HepG2 (cell line): ENCODE measurements at regions not wholly inside any gene's neighbourhood (a gene's known extent, or its start where the extent isn't known, plus 50 kb on each side); places are given as distances from the start of the nearest gene placed in this dataset.

Experiments used
- ATM ChIP-seq: fragments of 450-650 bp; IDR thresholded peaks from 2 replicates; pipeline ENCODE4 v1.7.1; 2017; ENCODE audit warnings: mild to moderate bottlenecking, borderline replicate concordance
- DMAP1 ChIP-seq: IDR thresholded peaks from 2 replicates; pipeline ENCODE4 v1.6.1; 2016
- HMGA1 ChIP-seq: sonication (generic); formaldehyde crosslinking; conservative IDR thresholded peaks from 2 replicates; pipeline ENCODE4 v1.4.0; 2020; ENCODE audit warnings: missing genetic modification reagents
- TEAD3 ChIP-seq: optimal IDR thresholded peaks from 2 replicates; pipeline ENCODE3; 2016; ENCODE audit warnings: borderline replicate concordance
- ZFP36L1 ChIP-seq: sonication (generic); formaldehyde crosslinking; IDR thresholded peaks from 2 replicates; pipeline ENCODE4 v1.8.0; 2022; ENCODE audit warnings: mild to moderate bottlenecking, missing genetic modification reagents, moderate library complexity
- ZNF543 ChIP-seq: sonication (generic); formaldehyde crosslinking; IDR thresholded peaks from 2 replicates; pipeline ENCODE4 v1.4.0; 2020; ENCODE audit warnings: mild to moderate bottlenecking, missing genetic modification reagents
- TF ChIP-seq, protein P1 (sequence below): sonication (generic); formaldehyde crosslinking; IDR thresholded peaks from 2 replicates; pipeline ENCODE4 v1.4.0; 2020; ENCODE audit warnings: mild to moderate bottlenecking, missing genetic modification reagents
- TF ChIP-seq, protein P2 (sequence below): sonication (generic); formaldehyde crosslinking; IDR thresholded peaks from 2 replicates; pipeline ENCODE4 v1.5.1; 2020; ENCODE audit warnings: mild to moderate bottlenecking, missing genetic modification reagents

DNA sequence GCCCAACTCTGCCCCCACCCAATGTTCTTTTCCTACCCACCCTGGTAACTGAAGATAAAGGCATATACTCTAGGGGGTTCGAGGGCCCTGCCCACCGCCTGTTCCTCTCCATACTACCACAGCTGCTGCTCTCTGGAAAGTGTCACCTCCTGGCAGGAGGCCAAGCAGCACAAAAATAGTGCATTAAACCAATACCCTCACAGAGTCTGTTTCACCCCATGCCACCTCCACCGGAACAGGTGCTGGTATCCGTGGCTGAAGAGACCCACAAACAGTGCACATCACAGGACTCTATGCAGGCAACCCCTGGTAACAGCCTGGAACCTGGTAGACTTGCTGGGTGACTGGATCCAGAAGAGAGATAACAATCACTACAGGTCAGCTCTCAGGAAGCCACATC is 85.1 kb upstream of the CTSO start (continued):
- TF ChIP-seq, protein P1, sequence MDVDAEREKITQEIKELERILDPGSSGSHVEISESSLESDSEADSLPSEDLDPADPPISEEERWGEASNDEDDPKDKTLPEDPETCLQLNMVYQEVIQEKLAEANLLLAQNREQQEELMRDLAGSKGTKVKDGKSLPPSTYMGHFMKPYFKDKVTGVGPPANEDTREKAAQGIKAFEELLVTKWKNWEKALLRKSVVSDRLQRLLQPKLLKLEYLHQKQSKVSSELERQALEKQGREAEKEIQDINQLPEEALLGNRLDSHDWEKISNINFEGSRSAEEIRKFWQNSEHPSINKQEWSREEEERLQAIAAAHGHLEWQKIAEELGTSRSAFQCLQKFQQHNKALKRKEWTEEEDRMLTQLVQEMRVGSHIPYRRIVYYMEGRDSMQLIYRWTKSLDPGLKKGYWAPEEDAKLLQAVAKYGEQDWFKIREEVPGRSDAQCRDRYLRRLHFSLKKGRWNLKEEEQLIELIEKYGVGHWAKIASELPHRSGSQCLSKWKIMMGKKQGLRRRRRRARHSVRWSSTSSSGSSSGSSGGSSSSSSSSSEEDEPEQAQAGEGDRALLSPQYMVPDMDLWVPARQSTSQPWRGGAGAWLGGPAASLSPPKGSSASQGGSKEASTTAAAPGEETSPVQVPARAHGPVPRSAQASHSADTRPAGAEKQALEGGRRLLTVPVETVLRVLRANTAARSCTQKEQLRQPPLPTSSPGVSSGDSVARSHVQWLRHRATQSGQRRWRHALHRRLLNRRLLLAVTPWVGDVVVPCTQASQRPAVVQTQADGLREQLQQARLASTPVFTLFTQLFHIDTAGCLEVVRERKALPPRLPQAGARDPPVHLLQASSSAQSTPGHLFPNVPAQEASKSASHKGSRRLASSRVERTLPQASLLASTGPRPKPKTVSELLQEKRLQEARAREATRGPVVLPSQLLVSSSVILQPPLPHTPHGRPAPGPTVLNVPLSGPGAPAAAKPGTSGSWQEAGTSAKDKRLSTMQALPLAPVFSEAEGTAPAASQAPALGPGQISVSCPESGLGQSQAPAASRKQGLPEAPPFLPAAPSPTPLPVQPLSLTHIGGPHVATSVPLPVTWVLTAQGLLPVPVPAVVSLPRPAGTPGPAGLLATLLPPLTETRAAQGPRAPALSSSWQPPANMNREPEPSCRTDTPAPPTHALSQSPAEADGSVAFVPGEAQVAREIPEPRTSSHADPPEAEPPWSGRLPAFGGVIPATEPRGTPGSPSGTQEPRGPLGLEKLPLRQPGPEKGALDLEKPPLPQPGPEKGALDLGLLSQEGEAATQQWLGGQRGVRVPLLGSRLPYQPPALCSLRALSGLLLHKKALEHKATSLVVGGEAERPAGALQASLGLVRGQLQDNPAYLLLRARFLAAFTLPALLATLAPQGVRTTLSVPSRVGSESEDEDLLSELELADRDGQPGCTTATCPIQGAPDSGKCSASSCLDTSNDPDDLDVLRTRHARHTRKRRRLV (CRISPR knock-in tag), result no peak
- no peak for TF ChIP-seq HMGA1 (CRISPR knock-in tag)
- TF ChIP-seq ZNF543, result no peak
- TF ChIP-seq, protein P2, sequence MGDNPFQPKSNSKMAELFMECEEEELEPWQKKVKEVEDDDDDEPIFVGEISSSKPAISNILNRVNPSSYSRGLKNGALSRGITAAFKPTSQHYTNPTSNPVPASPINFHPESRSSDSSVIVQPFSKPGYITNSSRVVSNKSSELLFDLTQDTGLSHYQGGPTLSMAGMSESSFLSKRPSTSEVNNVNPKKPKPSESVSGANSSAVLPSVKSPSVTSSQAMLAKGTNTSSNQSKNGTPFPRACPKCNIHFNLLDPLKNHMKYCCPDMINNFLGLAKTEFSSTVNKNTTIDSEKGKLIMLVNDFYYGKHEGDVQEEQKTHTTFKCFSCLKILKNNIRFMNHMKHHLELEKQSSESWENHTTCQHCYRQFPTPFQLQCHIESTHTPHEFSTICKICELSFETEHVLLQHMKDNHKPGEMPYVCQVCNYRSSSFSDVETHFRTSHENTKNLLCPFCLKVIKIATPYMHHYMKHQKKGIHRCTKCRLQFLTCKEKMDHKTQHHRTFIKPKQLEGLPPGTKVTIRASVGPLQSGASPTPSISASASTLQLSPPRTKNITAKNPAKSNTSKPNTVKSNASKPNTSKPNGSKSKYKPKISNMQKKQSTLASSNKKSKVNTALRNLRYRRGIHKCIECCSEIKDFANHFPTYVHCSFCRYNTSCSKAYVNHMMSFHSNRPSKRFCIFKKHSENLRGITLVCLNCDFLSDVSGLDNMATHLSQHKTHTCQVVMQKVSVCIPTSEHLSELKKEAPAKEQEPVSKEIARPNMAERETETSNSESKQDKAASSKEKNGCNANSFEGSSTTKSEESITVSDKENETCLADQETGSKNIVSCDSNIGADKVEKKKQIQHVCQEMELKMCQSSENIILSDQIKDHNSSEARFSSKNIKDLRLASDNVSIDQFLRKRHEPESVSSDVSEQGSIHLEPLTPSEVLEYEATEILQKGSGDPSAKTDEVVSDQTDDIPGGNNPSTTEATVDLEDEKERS (CRISPR knock-in tag), result no peak
- TF ChIP-seq ATM, result no peak
- no peak for TF ChIP-seq TEAD3 (CRISPR knock-in tag)
- no peak for TF ChIP-seq ZFP36L1 (CRISPR knock-in tag)
- no peak for TF ChIP-seq DMAP1 (CRISPR knock-in tag)
